PC-3 (cell line): ENCODE measurements at regions not wholly inside any gene's neighbourhood (a gene's known extent, or its start where the extent isn't known, plus 50 kb on each side); places are given as distances from the start of the nearest gene placed in this dataset.

Experiments
- ATAC-seq: fragments of 200-7000 bp; cut with Tn5 transposase; 2 replicates; pipeline ENCODE4 v1.9.1; 2020; ENCODE audit warnings: mild to moderate bottlenecking, moderate library complexity
- BruUV-seq: library from RNA; stranded (reverse); fragments of 400-500 nt; replicated peaks from 2 replicates; lab custom pipeline; 2021; lab: Mats Ljungman, UMichigan
- CTCF ChIA-PET: fragments of 300-600 bp; sonication (Branson Sonifier 250); formaldehyde crosslinking; loops from one replicate; lab custom pipeline; 2022; ENCODE audit warnings: antibody characterized with exemption; lab: Charles Lee
- POLR2A ChIA-PET: fragments of 300-600 bp; sonication (Branson Sonifier 250); formaldehyde crosslinking; loops from one replicate; lab custom pipeline; 2022; ENCODE audit warnings: antibody characterized with exemption; ENCODE audit not compliant: unreplicated experiment; lab: Charles Lee
- DNase-seq: peaks from one replicate; pipeline ENCODE4 v3.0.0-alpha.2; 2015
- H2AFZ ChIP-seq: fragments of 300-600 bp; sonication (generic); 2 replicates; pipeline ENCODE4 v1.6.0; 2016; ENCODE audit warnings: antibody characterized with exemption, low read length
- H3F3A ChIP-seq: fragments of 300-600 bp; sonication (generic); one replicate; pipeline ENCODE4 v1.6.0; 2017; ENCODE audit warnings: antibody characterized with exemption, low read length, control low read depth, mild to moderate bottlenecking; ENCODE audit not compliant: unreplicated experiment
- H3K27ac ChIP-seq: fragments of 300-600 bp; sonication (generic); 2 replicates; pipeline ENCODE4 v1.5.1; 2016; ENCODE audit warnings: mild to moderate bottlenecking, low read length
- H3K27me3 ChIP-seq: fragments of 300-600 bp; sonication (generic); 2 replicates; pipeline ENCODE4 v1.6.1; 2016; ENCODE audit warnings: low read length, mixed read lengths
- H3K36me3 ChIP-seq: fragments of 300-600 bp; sonication (generic); 2 replicates; pipeline ENCODE4 v1.6.1; 2016; ENCODE audit warnings: low read depth, mixed run types, low read length, mixed read lengths
- H3K4me1 ChIP-seq: fragments of 300-600 bp; sonication (generic); 2 replicates; pipeline ENCODE4 v1.5.1; 2016; ENCODE audit warnings: low read length; ENCODE audit not compliant: insufficient read depth
- H3K4me2 ChIP-seq: fragments of 300-600 bp; sonication (generic); 2 replicates; pipeline ENCODE4 v1.6.0; 2016; ENCODE audit warnings: low read length
- H3K4me3 ChIP-seq: fragments of 300-600 bp; sonication (generic); 2 replicates; pipeline ENCODE4 v1.5.1; 2016; ENCODE audit warnings: mild to moderate bottlenecking, low read length, mixed read lengths
- H3K79me2 ChIP-seq: fragments of 300-600 bp; sonication (generic); 2 replicates; pipeline ENCODE4 v1.6.1; 2017; ENCODE audit warnings: low read length, mixed read lengths
- H3K9ac ChIP-seq: fragments of 300-600 bp; sonication (generic); 2 replicates; pipeline ENCODE4 v1.6.0; 2016; ENCODE audit warnings: mild to moderate bottlenecking, low read length
- H3K9me2 ChIP-seq: fragments of 300-600 bp; sonication (generic); replicated peaks from 2 replicates; pipeline ENCODE4 v1.6.1; 2016; ENCODE audit warnings: mixed run types, low read length, mixed read lengths
- H3K9me3 ChIP-seq: fragments of 300-600 bp; sonication (generic); 2 replicates; pipeline ENCODE4 v1.6.1; 2016; ENCODE audit warnings: low read length, mixed read lengths
- H4K20me1 ChIP-seq: fragments of 300-600 bp; sonication (generic); 2 replicates; pipeline ENCODE4 v1.6.1; 2016; ENCODE audit warnings: low read length, mixed read lengths
- EZH2 ChIP-seq: fragments of 300-600 bp; sonication (generic); IDR thresholded peaks from one replicate; pipeline ENCODE4 v1.6.1; 2017; ENCODE audit warnings: antibody characterized with exemption, mild to moderate bottlenecking, low read length; ENCODE audit not compliant: unreplicated experiment
- EZH2phosphoT487 ChIP-seq: fragments of 300-600 bp; sonication (generic); IDR thresholded peaks from 2 replicates; pipeline ENCODE4 v1.6.1; 2018; ENCODE audit warnings: mild to moderate bottlenecking, antibody characterized with exemption, low read length, borderline replicate concordance
- intact Hi-C: fragments of 100-400 bp; cut with micrococcal nuclease; formaldehyde crosslinking; loops from 2 replicates; pipeline ENCODE4 v1.9.0; 2023
- TF ChIP-seq, protein P1 (sequence below): fragments of 300-600 bp; sonication (generic); conservative IDR thresholded peaks from 2 replicates; pipeline ENCODE4 v1.5.1; 2017; ENCODE audit warnings: antibody characterized with exemption, low read depth, mild to moderate bottlenecking, low read length

- BruUV-seq = no TSS peak
- Histone ChIP-seq H3K4me1 (no peaks in the 10 kb centered on the region), H3K36me3 (no peaks in the 10 kb centered on the region), H2AFZ (no peak overlapping the region), H3K9ac (no peak overlapping the region), H3K9me2 (no peaks in the 10 kb centered on the region), H3K4me3 (no peak overlapping the region), H3K79me2 (no peaks in the 10 kb centered on the region), H3K9me3 (0 out of 2 replicates have a peak, but pooled peaks cover 4% of the 10 kb centered on the region), H3K4me2 (no peak overlapping the region), H3K27ac (no peak overlapping the region), H3K27me3 (no peaks in the 10 kb centered on the region), H4K20me1 (no peaks in the 10 kb centered on the region), H3F3A (no peaks in the 10 kb centered on the region)
- intact Hi-C loops = no loop called here
- TF ChIP-seq EZH2 (no peak), EZH2phosphoT487 (no peak)
- TF ChIP-seq, protein P1, sequence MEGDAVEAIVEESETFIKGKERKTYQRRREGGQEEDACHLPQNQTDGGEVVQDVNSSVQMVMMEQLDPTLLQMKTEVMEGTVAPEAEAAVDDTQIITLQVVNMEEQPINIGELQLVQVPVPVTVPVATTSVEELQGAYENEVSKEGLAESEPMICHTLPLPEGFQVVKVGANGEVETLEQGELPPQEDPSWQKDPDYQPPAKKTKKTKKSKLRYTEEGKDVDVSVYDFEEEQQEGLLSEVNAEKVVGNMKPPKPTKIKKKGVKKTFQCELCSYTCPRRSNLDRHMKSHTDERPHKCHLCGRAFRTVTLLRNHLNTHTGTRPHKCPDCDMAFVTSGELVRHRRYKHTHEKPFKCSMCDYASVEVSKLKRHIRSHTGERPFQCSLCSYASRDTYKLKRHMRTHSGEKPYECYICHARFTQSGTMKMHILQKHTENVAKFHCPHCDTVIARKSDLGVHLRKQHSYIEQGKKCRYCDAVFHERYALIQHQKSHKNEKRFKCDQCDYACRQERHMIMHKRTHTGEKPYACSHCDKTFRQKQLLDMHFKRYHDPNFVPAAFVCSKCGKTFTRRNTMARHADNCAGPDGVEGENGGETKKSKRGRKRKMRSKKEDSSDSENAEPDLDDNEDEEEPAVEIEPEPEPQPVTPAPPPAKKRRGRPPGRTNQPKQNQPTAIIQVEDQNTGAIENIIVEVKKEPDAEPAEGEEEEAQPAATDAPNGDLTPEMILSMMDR = no peak
- ChIA-PET CTCF (no interaction called here), POLR2A (no interaction called here)
- ATAC-seq (no peak), DNase-seq (no peak)
These were observed 129.8 kb downstream of the MEX3B start for GRCh38 chr15:81915990-81916389.

- Histone ChIP-seq H3K79me2 (no peaks in the 10 kb centered on the region), H3K4me1 (0 out of 2 replicates have a peak, but pooled peaks cover 3% of the 10 kb centered on the region), H3F3A (no peaks in the 10 kb centered on the region), H4K20me1 (no peaks in the 10 kb centered on the region), H3K27ac (no peak overlapping the region), H2AFZ (no peak overlapping the region), H3K4me2 (no peak overlapping the region), H3K9ac (no peak overlapping the region), H3K9me2 (no peaks in the 10 kb centered on the region), H3K9me3 (no peaks in the 10 kb centered on the region), H3K4me3 (no peak overlapping the region), H3K36me3 (no peaks in the 10 kb centered on the region), H3K27me3 (no peaks in the 10 kb centered on the region)
- ATAC-seq (no peak), DNase-seq (no peak)
- intact Hi-C loops = no loop called here
- POLR2A ChIA-PET = no interaction called here
- BruUV-seq = no TSS peak
- TF ChIP-seq, protein P1 = no peak
- CTCF ChIA-PET = no interaction called here
These were observed 131.0 kb downstream of the MEX3B start for GRCh38 chr15:81914734-81915256.

DNA sequence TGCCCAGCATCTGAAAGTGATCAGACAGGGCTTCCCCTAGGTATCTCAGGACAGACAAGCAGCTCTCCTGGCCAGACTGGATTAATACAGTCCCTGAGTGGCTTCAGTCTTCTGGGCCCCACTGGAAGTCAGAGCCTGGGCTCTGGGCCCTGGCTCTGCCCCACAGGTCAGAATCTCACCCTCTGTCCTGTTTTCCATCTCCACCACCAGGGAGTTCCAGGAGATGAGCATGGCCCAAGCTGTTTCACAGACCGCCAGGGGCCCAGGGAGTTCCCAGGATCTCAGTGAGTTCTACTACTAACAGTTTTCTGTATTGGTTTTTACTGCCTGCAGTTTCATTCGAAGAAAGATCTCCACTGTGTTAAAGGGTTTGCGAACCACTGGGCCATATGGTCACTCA lies 131.5 kb downstream of the MEX3B start:
- POLR2A ChIA-PET = no interaction called here

More for the DNA sequence above, 131.5 kb downstream of the MEX3B start:
- H3K36me3 ChIP-seq = no peaks in the 10 kb centered on the region
- ATAC-seq (no peak), DNase-seq (no peak)
- no peak overlapping the region for H3K9ac ChIP-seq
- H3K27ac ChIP-seq = no peak overlapping the region
- no peaks in the 10 kb centered on the region for H3K79me2 ChIP-seq
- H4K20me1 ChIP-seq = no peaks in the 10 kb centered on the region
- H3K4me1 ChIP-seq = 0 out of 2 replicates have a peak, but pooled peaks cover 3% of the 10 kb centered on the region
- H3K4me3 ChIP-seq = no peak overlapping the region
- no TSS peak for BruUV-seq
- no peaks in the 10 kb centered on the region for H3K9me3 ChIP-seq
- H3K4me2 ChIP-seq = no peak overlapping the region
- CTCF ChIA-PET = no interaction called here
- no peak overlapping the region for H2AFZ ChIP-seq
- intact Hi-C loops = no loop called here
- no peaks in the 10 kb centered on the region for H3K9me2 ChIP-seq
- H3F3A ChIP-seq = no peaks in the 10 kb centered on the region
- TF ChIP-seq EZH2phosphoT487 (no peak), EZH2 (no peak)
- TF ChIP-seq, protein P1 = no peak
- H3K27me3 ChIP-seq = no peaks in the 10 kb centered on the region
